K562 (cell line): ENCODE measurements at regions not wholly inside any gene's neighbourhood (a gene's known extent, or its start where the extent isn't known, plus 50 kb on each side); places are given as distances from the start of the nearest gene placed in this dataset.

Experiments used
- ATAC-seq: fragments of 200-7000 bp; cut with Tn5 transposase; 3 replicates; pipeline ENCODE4 v1.9.1; 2020; ENCODE audit warnings: moderate library complexity
- BruUV-seq: library from RNA; stranded (reverse); fragments of 400-500 nt; replicated peaks from 2 replicates; lab custom pipeline; 2021; lab: Mats Ljungman, UMichigan
- CTCF ChIA-PET: fragments of 300-600 bp; formaldehyde crosslinking; extraction: SDS; loops from one replicate; lab custom pipeline; 2021; ENCODE audit warnings: low intra/inter-chr PET ratio; lab: Yijun Ruan, JAX
- POLR2A ChIA-PET: fragments of 300-600, 350-650 bp; sonication (Branson Sonifier 250); formaldehyde crosslinking; extraction: SDS; loops from one replicate; lab custom pipeline; 2021; ENCODE audit warnings: antibody characterized with exemption, inconsistent platforms; lab: Yijun Ruan, JAX
- DNase-seq, 4 experiments: peaks; one replicate each; pipeline versions ENCODE4 v3.0.0 to v3.0.0-alpha.2; 2011 to 2018; ENCODE audit warnings: low spot score in 3 of 4, mixed read lengths in 3 of 4; ENCODE audit errors: extremely low read depth in 1 of 4
- FAIRE-seq: peaks from 2 replicates; lab custom pipeline; 2011; peaks lifted over from hg19 to GRCh38; lab: Jason Lieb, UNC
- H2AFZ ChIP-seq: 2 replicates; pipeline ENCODE4 v1.6.0; 2011; ENCODE audit warnings: low read depth, low read length, control low read depth, inconsistent platforms
- H3K27ac ChIP-seq: fragments of 200-600 bp; 3 replicates; pipeline ENCODE4 v1.8.0; 2011; ENCODE audit warnings: low read depth, mild to moderate bottlenecking, control low read depth, inconsistent platforms, low read length, moderate library complexity, mixed read lengths; ENCODE audit errors: extremely low read depth
- H3K27me3 ChIP-seq, 2 experiments: fragments of 300-600 bp in 1 of 2; 2 replicates in 1 of 2; 3 replicates in 1 of 2; pipeline versions ENCODE4 v1.6.0 to v1.8.0; 2011; ENCODE audit warnings: inconsistent platforms in 2 of 2, low read length in 2 of 2, mild to moderate bottlenecking in 1 of 2, mixed read lengths in 1 of 2, moderate library complexity in 1 of 2; ENCODE audit not compliant: control insufficient read depth in 2 of 2, insufficient read depth in 2 of 2
- H3K36me3 ChIP-seq: fragments of 300-600 bp; 3 replicates; pipeline ENCODE4 v1.8.0; 2011; ENCODE audit warnings: mild to moderate bottlenecking, low read length, inconsistent platforms; ENCODE audit not compliant: control insufficient read depth, insufficient read depth
- H3K4me1 ChIP-seq, 2 experiments: fragments of 200-600 bp in 1 of 2; replicated peaks in 1 of 2; 2 replicates in 1 of 2; 3 replicates in 1 of 2; pipeline versions ENCODE4 v1.5.1 to v1.8.0; 2011; ENCODE audit warnings: inconsistent platforms in 2 of 2, low read length in 2 of 2, mild to moderate bottlenecking in 1 of 2, mixed read lengths in 1 of 2, moderate library complexity in 1 of 2; ENCODE audit not compliant: control insufficient read depth in 2 of 2, insufficient read depth in 2 of 2
- H3K4me2 ChIP-seq: 2 replicates; pipeline ENCODE4 v1.6.1; 2011; ENCODE audit warnings: low read length, control low read depth, inconsistent platforms, mixed read lengths; ENCODE audit not compliant: insufficient read depth
- H3K4me3 ChIP-seq: fragments of 200-600 bp; sonication (generic), shearing (Covaris generic); 2 replicates; pipeline ENCODE4 v1.5.1; 2016; ENCODE audit warnings: control low read depth, inconsistent platforms
- H3K79me2 ChIP-seq: fragments of 200-600 bp; 3 replicates; pipeline ENCODE4 v1.8.0; 2011; ENCODE audit warnings: low read length, inconsistent platforms; ENCODE audit not compliant: control insufficient read depth, insufficient read depth
- H3K9ac ChIP-seq, 2 experiments: 2 replicates each; pipeline versions ENCODE4 v1.6.0 to v1.6.1; 2011; ENCODE audit warnings: low read depth in 2 of 2, low read length in 2 of 2, control low read depth in 1 of 2, inconsistent platforms in 1 of 2, mild to moderate bottlenecking in 1 of 2, mixed read lengths in 1 of 2; ENCODE audit not compliant: insufficient read depth in 1 of 2
- H3K9me1 ChIP-seq: one replicate; pipeline ENCODE4 v1.6.0; 2011; ENCODE audit warnings: inconsistent platforms, mild to moderate bottlenecking, low read length, moderate library complexity; ENCODE audit not compliant: control insufficient read depth, insufficient read depth
- H3K9me3 ChIP-seq: replicated peaks from 2 replicates; pipeline ENCODE4 v1.5.1; 2011; ENCODE audit warnings: low read depth, low read length, inconsistent platforms; ENCODE audit not compliant: control insufficient read depth, insufficient read depth
- H4K20me1 ChIP-seq: replicated peaks from 2 replicates; pipeline ENCODE4 v1.6.1; 2011; ENCODE audit warnings: low read length, inconsistent platforms, mixed read lengths; ENCODE audit not compliant: control insufficient read depth, insufficient read depth
- CCNT2 ChIP-seq: IDR thresholded peaks from 2 replicates; pipeline ENCODE4 v1.6.1; 2011; ENCODE audit warnings: borderline replicate concordance, low read depth, mild to moderate bottlenecking, moderate library complexity, mixed read lengths, low read length; ENCODE audit not compliant: insufficient read length; ENCODE audit errors: extremely low read depth
- CHCHD3 ChIP-seq: fragments of 250-450 bp; sonication (Bioruptor Pico); IDR thresholded peaks from 2 replicates; pipeline ENCODE4 v2.1.2; 2022; ENCODE audit warnings: mild to moderate bottlenecking
- CREB3L1 ChIP-seq: fragments of 450-650 bp; IDR thresholded peaks from 2 replicates; pipeline ENCODE4 v1.6.1; 2014; ENCODE audit warnings: low read depth, mild to moderate bottlenecking, moderate library complexity, borderline replicate concordance
- ELK1 ChIP-seq: sonication (generic); formaldehyde crosslinking; IDR thresholded peaks from 2 replicates; pipeline ENCODE4 v1.8.1; 2022; ENCODE audit warnings: missing genetic modification reagents
- HNRNPLL ChIP-seq: fragments of 200-400 bp; formaldehyde crosslinking; IDR thresholded peaks from 2 replicates; pipeline ENCODE4 v1.6.1; 2017; ENCODE audit warnings: low read length, low read depth, mild to moderate bottlenecking; ENCODE audit not compliant: poor library complexity, severe bottlenecking
- HNRNPUL1 ChIP-seq: fragments of 200-400 bp; formaldehyde crosslinking; IDR thresholded peaks from 2 replicates; pipeline ENCODE4 v1.6.1; 2017; ENCODE audit warnings: low read length
- MAFG ChIP-seq: fragments of 450-650 bp; conservative IDR thresholded peaks from 2 replicates; pipeline ENCODE4 v1.6.1; 2016; ENCODE audit warnings: missing genetic modification characterization, missing compliant biosample characterization
- MBD2 ChIP-seq: sonication (generic); IDR thresholded peaks from 2 replicates; pipeline ENCODE4 v1.6.1; 2016; ENCODE audit warnings: low read depth, borderline replicate concordance
- MYNN ChIP-seq, 2 experiments: sonication (generic); formaldehyde crosslinking in 1 of 2; IDR thresholded peaks; 2 replicates each; pipeline versions ENCODE4 v1.5.0 to v1.6.1; 2016 to 2020; ENCODE audit warnings: antibody characterized with exemption in 1 of 2, missing genetic modification reagents in 1 of 2
- POLR2AphosphoS5 ChIP-seq: IDR thresholded peaks from 2 replicates; pipeline ENCODE4 v1.6.1; 2011; ENCODE audit warnings: mild to moderate bottlenecking, low read depth, low read length, moderate library complexity; ENCODE audit not compliant: control insufficient read depth, insufficient read depth
- POLR2G ChIP-seq: fragments of 200-400 bp; formaldehyde crosslinking; IDR thresholded peaks from 2 replicates; pipeline ENCODE4 v1.6.1; 2017; ENCODE audit warnings: low read depth, mild to moderate bottlenecking, antibody characterized with exemption, low read length, moderate library complexity
- ZNF165 ChIP-seq: fragments of 250-450 bp; sonication (Bioruptor Pico); IDR thresholded peaks from 2 replicates; pipeline ENCODE4 v1.4.0; 2020; ENCODE audit warnings: borderline replicate concordance
- ZNF277 ChIP-seq: fragments of 250-450 bp; sonication (Bioruptor Pico); IDR thresholded peaks from 2 replicates; pipeline ENCODE4 v1.8.0; 2022; ENCODE audit warnings: inconsistent platforms, mild to moderate bottlenecking, moderate library complexity, borderline replicate concordance
- ZNF609 ChIP-seq: sonication (generic); formaldehyde crosslinking; IDR thresholded peaks from 2 replicates; pipeline ENCODE4 v1.8.1; 2023; ENCODE audit warnings: missing genetic modification reagents, mild to moderate bottlenecking, borderline replicate concordance
- WGBS: fragments of 100-300 bp; shearing (Covaris generic); methylation state at CpG from one replicate; pipeline ENCODE4 v1.1.6; 2016; ENCODE audit warnings: low coverage, mixed read lengths; ENCODE audit not compliant: insufficient coverage; ENCODE audit errors: missing lambda C conversion rate; 5-methylcytosine and 5-hydroxymethylcytosine counted together
- in situ Hi-C: fragments of 300-500 bp; cut with MboI; formaldehyde crosslinking; loops from 4 replicates; pipeline ENCODE4 v1.15.0; 2018; ENCODE audit warnings: inconsistent platforms, mixed read lengths
- intact Hi-C: fragments of 100-400 bp; cut with micrococcal nuclease; formaldehyde crosslinking; loops from 2 replicates; pipeline ENCODE4 v1.14.2; 2022

GRCh38 chr3:188071636-188072035 is 82.3 kb upstream of the LPP start:
- ChIA-PET POLR2A (no interaction called here), CTCF (no interaction called here)
- Histone ChIP-seq H3K27me3 (no peaks in the 10 kb centered on the region), H3K4me1 (no peaks in the 10 kb centered on the region), H3K36me3 (no peaks in the 10 kb centered on the region), H3K27ac (no peak overlapping the region), H3K4me2 (no peak overlapping the region), H4K20me1 (no peaks in the 10 kb centered on the region), H3K9me1 (no peaks in the 10 kb centered on the region), H2AFZ (no peak overlapping the region), H3K79me2 (no peaks in the 10 kb centered on the region), H3K9ac (no peak overlapping the region), H3K4me3 (no peak overlapping the region), H3K9me3 (no peaks in the 10 kb centered on the region)
- 0% methylated on average over 2 of the region's 2 CpGs for WGBS
- ATAC-seq (no peak), DNase-seq (no peak), FAIRE-seq (no peak)
- no TSS peak for BruUV-seq
- intact Hi-C loops (no loop called here), in situ Hi-C loops (no loop called here)
- TF ChIP-seq CCNT2 (no peak), ZNF609 (no peak), ELK1 (CRISPR knock-in tag) (no peak), MYNN (IDR thresholded peaks at IDR 0.05) (no peak), MYNN (CRISPR knock-in tag; IDR thresholded peaks at IDR 0.05) (no peak), ZNF165 (CRISPR knock-in tag) (no peak), CHCHD3 (CRISPR knock-in tag) (no peak), MBD2 (no peak), MAFG (tag) (no peak), HNRNPLL (no peak), POLR2G (no peak), CREB3L1 (no peak), HNRNPUL1 (no peak), POLR2AphosphoS5 (no peak), ZNF277 (no peak)
